Small intestine (tissue), 7 donors: ENCODE measurements at regions not wholly inside any gene's neighbourhood (a gene's known extent, or its start where the extent isn't known, plus 50 kb on each side); places are given as distances from the start of the nearest gene placed in this dataset.
"Not testable (repeated sequence)": the region's sequence is repeated elsewhere in the genome, so short reads cannot be mapped to it uniquely, and the experiment has no call there.

Experiments used
- DNase-seq, 2 donors: peaks; one replicate each; pipeline versions ENCODE4 v3.0.0 to v3.0.0-alpha.2; 2013
- FAIRE-seq: peaks from 2 replicates; lab custom pipeline; 2012; peaks lifted over from hg19 to GRCh38; lab: Jason Lieb, UNC
- H3K27ac ChIP-seq, 3 donors: one replicate each; pipeline ENCODE4 v1.5.1; 2013; ENCODE audit warnings: low read length in 2 of 3, mild to moderate bottlenecking in 2 of 3, control low read depth in 1 of 3, inconsistent platforms in 1 of 3, low read depth in 1 of 3, moderate library complexity in 1 of 3
- H3K27me3 ChIP-seq, 3 donors: one replicate each; pipeline ENCODE4 v1.6.1; 2013; ENCODE audit warnings: low read length in 3 of 3, inconsistent platforms in 1 of 3; ENCODE audit not compliant: control insufficient read depth in 3 of 3, insufficient read depth in 3 of 3
- H3K36me3 ChIP-seq, 3 donors: one replicate each; pipeline ENCODE4 v1.6.1; 2013; ENCODE audit warnings: low read length in 3 of 3, inconsistent platforms in 1 of 3, low read depth in 1 of 3, mild to moderate bottlenecking in 1 of 3, moderate library complexity in 1 of 3; ENCODE audit not compliant: control insufficient read depth in 3 of 3, insufficient read depth in 2 of 3
- H3K4me1 ChIP-seq, 3 donors: one replicate each; pipeline ENCODE4 v1.6.1; 2013; ENCODE audit warnings: low read length in 2 of 3, inconsistent platforms in 1 of 3, low read depth in 1 of 3, mild to moderate bottlenecking in 1 of 3, moderate library complexity in 1 of 3; ENCODE audit not compliant: control insufficient read depth in 3 of 3, insufficient read depth in 2 of 3
- H3K4me3 ChIP-seq, 3 donors: one replicate each; pipeline ENCODE4 v1.5.1; 2013; ENCODE audit warnings: low read length in 3 of 3, control low read depth in 1 of 3, inconsistent platforms in 1 of 3, low read depth in 1 of 3, mild to moderate bottlenecking in 1 of 3, moderate library complexity in 1 of 3
- H3K9me3 ChIP-seq, 2 donors: one replicate each; pipeline ENCODE4 v1.6.1; 2013; ENCODE audit warnings: low read depth in 1 of 2, low read length in 1 of 2; ENCODE audit not compliant: control insufficient read depth in 2 of 2, insufficient read depth in 1 of 2
- WGBS, 3 donors: extraction: QIAGEN DNeasy Blood & Tissue Kit; methylation state at CpG; one replicate each; pipeline ENCODE4 v1.1.7; 2013; 5-methylcytosine and 5-hydroxymethylcytosine counted together
- donor health status: healthy with polysubstance abuse.
- donor health status: control.
- donor health status: control.
- donor health status: Bipolar disorder and iron deficiency.
- donor health status: healthy.

DNA sequence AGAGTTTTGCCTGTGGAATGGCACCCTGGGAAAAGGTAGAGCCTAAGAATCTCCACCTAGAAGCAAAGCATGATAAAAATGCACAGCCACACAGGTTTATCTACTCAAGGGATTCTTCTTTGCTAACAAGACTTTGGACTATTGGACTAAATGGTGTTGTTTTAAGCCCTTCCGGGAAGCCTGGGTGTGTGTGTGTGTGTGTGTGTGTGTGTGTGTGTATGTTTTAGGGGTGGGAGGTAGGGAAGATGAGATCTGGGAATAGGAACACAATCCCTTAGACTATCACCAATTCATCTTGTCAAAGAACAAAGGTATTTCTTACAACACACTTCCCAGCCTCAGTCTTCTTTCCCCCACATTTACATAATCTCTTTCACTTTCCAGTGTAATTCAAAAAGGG lies 327.5 kb upstream of the FGF16 start:
- no peaks in the 10 kb centered on the region for H3K27me3 ChIP-seq
- H3K27ac ChIP-seq: no peak overlapping the region
- no peak overlapping the region for H3K4me3 ChIP-seq
- no peaks in the 10 kb centered on the region for H3K9me3 ChIP-seq
- H3K4me1 ChIP-seq: no peaks in the 10 kb centered on the region
- WGBS, 3 donors: 27 to 62% (median 55%) methylated on average over 1 of the region's 1 CpG
- FAIRE-seq (no peak), DNase-seq (no peak)
- H3K36me3 ChIP-seq: no peaks in the 10 kb centered on the region

DNA sequence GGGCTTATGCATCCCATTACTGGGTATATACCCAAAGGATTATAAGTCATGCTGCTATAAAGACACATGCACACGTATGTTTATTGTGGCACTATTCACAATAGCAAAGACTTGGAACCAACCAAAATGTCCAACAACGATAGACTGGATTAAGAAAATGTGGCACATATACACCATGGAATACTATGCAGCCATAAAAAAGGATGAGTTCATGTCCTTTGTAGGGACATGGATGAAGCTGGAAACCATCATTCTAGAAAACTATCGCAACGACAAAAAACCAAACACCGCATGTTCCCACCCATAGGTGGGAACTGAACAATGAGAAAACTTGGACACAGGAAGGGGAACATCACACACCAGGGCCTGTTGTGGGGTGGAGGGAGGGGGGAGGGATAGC lies 323.3 kb upstream of the FGF16 start:
- FAIRE-seq, H3K27me3 ChIP-seq, H3K36me3 ChIP-seq, H3K4me3 ChIP-seq, H3K27ac ChIP-seq, DNase-seq, H3K4me1 ChIP-seq, H3K9me3 ChIP-seq: not testable (repeated sequence)
- WGBS, 3 donors: 95 to 96% (median 96%) methylated on average over 4 of the region's 5 CpGs

DNA sequence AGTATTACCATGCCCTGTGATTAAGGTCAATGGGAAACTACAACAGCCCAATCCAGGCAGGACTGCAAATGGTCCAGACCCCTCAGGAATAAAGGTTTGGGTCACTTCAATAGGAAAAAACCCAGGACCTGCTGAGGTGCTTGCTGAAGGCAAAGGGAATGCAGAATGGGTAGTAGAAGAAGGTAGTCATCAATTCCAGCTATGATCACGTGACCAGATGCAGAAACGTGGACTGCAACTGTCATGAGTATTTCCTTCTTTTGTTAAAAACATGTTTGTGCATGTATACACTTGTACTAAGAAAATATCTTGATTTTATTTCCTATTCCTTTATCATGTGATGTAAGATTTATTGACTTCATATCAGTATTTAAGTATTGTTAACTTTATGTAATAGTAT lies 319.6 kb upstream of the FGF16 start:
- H3K4me1 ChIP-seq, FAIRE-seq, DNase-seq, H3K4me3 ChIP-seq, H3K27me3 ChIP-seq, H3K27ac ChIP-seq, H3K36me3 ChIP-seq, H3K9me3 ChIP-seq: not testable (repeated sequence)
- 38 to 63% (median 40%) methylated on average over 2 of the region's 2 CpGs for WGBS, 3 donors

DNA sequence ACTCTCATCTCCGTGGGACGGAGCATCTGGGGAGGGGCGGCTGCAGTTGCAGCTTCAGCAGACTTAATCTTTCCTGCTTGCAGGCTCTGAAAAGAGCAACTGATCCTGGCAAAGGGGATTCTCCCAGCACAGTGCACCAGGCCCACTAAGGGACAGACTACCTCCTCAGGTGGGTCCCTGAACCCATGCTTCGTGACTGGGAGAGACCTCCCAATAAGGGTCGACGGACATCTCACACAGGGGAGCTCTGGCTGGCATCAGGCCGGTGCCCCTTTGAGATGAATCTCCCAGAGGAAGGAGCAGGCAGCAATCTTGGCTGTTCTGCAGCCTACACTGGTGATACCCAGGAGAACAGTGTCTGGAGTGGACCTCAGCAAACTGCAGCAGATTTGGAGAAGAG lies 303.3 kb upstream of the FGF16 start:
- H3K9me3 ChIP-seq: peaks cover 0 to 10% of the 10 kb centered on the region in 2 donors
- FAIRE-seq: no peak
- 82 to 87% (median 85%) methylated on average over 7 of the region's 7 CpGs for WGBS, 3 donors
- H3K4me3 ChIP-seq: no peak overlapping the region
- DNase-seq: no peak
- no peaks in the 10 kb centered on the region for H3K4me1 ChIP-seq
- no peak overlapping the region for H3K27ac ChIP-seq
- H3K27me3 ChIP-seq: no peaks in the 10 kb centered on the region
- H3K36me3 ChIP-seq: no peaks in the 10 kb centered on the region

DNA sequence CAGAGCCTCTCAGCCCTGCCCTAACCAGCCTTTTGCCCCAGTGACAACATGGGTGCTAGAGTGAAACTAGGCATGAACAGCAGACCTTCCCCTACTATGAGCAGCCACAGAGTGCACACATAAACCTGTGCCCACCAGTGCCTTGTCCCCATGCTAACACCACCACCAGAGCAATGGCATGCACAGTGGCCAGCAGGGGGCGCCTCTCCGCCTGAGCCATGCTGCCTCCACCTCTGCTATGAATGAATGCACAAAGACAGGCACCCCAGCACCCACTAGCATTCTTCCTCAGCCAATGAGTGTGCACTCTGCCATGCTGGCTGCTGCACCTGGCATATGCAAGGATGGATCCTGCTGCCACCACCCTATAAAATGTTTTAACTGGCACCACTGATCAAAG lies 286.9 kb upstream of the FGF16 start:
- Histone ChIP-seq H3K4me3 (no peak overlapping the region), H3K27ac (no peak overlapping the region), H3K27me3 (no peaks in the 10 kb centered on the region), H3K9me3 (peaks cover 0 to 8% of the 10 kb centered on the region in 2 donors), H3K4me1 (no peaks in the 10 kb centered on the region), H3K36me3 (no peaks in the 10 kb centered on the region)
- FAIRE-seq (no peak), DNase-seq (no peak)
- WGBS, 3 donors: 12 to 17% (median 13%) methylated on average over 2 of the region's 2 CpGs

DNA sequence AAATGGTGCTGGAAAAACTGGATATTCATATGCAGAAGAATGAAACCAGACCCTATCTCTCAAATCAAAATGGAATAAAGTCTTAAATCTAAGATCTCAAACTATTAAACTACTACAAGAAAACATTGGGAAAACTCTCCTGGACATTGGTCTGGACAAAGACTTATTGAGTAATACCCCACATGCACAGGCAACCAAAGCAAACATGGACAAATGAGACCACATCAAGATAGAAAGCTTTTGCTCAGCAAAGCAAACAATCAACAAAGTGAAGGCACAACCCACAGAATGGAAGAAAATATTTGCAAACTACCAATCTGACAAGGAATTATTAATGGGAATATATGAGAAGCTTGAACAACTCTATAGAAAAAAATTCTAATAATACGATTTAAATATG lies 284.4 kb upstream of the FGF16 start:
- Histone ChIP-seq H3K9me3 (peaks cover 0 to 8% of the 10 kb centered on the region in 2 donors), H3K36me3 (no peaks in the 10 kb centered on the region), H3K4me3 (no peak overlapping the region), H3K27ac (no peak overlapping the region), H3K27me3 (no peaks in the 10 kb centered on the region), H3K4me1 (no peaks in the 10 kb centered on the region)
- 86 to 96% (median 94%) methylated on average over 1 of the region's 1 CpG for WGBS, 3 donors
- no peak for FAIRE-seq
- DNase-seq: no peak

DNA sequence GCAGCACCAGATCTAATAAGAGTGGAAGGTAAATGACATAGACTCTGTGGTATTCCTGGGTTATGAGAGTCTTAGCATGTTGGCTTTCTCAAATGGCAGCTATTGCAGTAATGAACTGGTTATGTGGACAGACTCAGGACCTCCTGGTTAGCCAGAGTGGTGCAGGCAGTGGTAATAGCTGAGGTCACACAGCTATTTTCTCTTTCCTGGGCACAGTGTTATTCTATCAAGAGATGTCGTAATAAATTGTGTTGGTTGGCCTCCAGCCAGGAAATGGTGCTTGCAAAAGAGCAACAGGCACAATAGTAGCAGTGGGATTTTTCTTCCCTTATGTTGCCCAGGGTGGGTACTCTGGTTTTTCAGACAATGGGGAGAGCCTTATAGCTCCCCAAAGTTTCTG lies 279.2 kb upstream of the FGF16 start:
- 30 to 65% (median 46%) methylated on average over 1 of the region's 1 CpG for WGBS, 3 donors
- no peak for FAIRE-seq
- H3K36me3 ChIP-seq: no peaks in the 10 kb centered on the region

DNA sequence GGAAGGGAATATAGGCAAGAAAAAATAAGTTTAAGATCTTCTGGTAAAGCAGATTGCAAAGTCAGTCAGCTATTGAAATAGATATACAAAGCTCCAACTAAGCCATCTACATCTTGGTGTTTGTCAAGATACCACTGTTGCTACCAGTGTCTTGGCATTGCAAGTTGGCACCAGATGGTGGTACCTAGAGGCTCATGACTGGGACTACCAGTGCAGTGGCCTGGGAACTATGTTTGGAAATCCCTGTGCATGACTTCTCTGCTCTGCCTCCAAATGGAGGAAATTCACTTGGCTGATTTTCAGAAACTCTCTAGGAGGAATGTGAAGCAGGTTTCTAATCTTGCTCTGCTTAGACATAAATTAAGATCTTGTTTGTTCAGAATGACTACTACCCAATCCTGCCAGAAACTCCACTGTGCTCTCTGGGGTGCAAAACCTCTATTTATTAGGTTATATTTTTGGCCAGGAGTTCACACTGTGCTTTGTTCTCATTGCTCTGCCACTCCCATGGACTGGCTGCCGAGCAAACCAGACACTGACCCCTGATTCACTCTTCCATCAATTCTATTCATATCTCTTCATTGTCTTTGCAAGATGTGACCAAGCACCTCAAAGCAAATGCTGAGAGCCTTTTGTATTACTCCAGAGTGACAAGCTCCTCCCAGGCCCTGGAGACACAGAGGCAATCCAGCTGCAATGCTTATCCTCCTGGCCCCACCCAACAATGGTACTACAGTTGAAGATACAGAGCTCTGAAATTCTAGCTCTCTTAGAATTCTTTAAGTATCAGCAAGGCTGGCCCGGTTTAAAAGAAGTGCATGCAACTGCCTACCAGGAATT lies 272.3 kb upstream of the FGF16 start:
- Histone ChIP-seq H3K9me3 (no peaks in the 10 kb centered on the region), H3K27me3 (no peaks in the 10 kb centered on the region), H3K27ac (no peak overlapping the region), H3K4me3 (no peak overlapping the region), H3K4me1 (no peaks in the 10 kb centered on the region), H3K36me3 (no peaks in the 10 kb centered on the region)
- WGBS, 3 donors: 60 to 62% (median 60%) methylated on average over 2 of the region's 2 CpGs
- DNase-seq: no peak
- no peak for FAIRE-seq

More for the DNA sequence above, 279.2 kb upstream of the FGF16 start:
- no peak for DNase-seq
- H3K9me3 ChIP-seq: no peaks in the 10 kb centered on the region
- H3K27me3 ChIP-seq: no peaks in the 10 kb centered on the region
- no peak overlapping the region for H3K4me3 ChIP-seq
- no peaks in the 10 kb centered on the region for H3K4me1 ChIP-seq
- no peak overlapping the region for H3K27ac ChIP-seq

DNA sequence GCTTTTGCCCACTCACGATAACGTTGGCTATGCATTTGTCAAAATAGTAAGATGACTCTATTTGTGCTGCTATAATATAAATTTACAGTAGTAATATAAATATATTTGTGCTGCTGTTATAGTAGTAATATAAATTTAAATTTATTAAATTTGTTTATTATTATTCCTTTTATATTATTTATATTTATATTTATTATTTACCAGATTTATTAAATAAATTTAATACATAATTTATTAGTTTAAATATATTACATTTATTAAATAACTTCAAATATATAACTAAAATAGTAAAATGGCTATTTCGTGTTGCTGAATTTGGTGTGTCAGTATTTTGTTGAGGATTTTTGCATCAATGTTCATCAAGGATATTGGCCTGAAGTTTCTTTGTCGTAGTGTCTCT lies 246.5 kb upstream of the FGF16 start:
- peaks cover 0 to 8% of the 10 kb centered on the region in 2 donors for H3K9me3 ChIP-seq
- no peaks in the 10 kb centered on the region for H3K36me3 ChIP-seq
- no peak overlapping the region for H3K4me3 ChIP-seq
- DNase-seq: no peak
- no peak for FAIRE-seq
- no peaks in the 10 kb centered on the region for H3K4me1 ChIP-seq
- no peaks in the 10 kb centered on the region for H3K27me3 ChIP-seq
- WGBS, 3 donors: 78 to 93% (median 86%) methylated on average over 4 of the region's 4 CpGs
- H3K27ac ChIP-seq: no peak overlapping the region
